Kidney epithelial cell (primary cell): ENCODE measurements at regions not wholly inside any gene's neighbourhood (a gene's known extent, or its start where the extent isn't known, plus 50 kb on each side); places are given as distances from the start of the nearest gene placed in this dataset.

Experiments
- DNase-seq: peaks from one replicate; pipeline ENCODE4 v3.0.0-alpha.2; 2010; ENCODE audit warnings: low read depth
- H3K27me3 ChIP-seq: 2 replicates; pipeline ENCODE4 v1.6.0; 2011; ENCODE audit warnings: low read length; ENCODE audit not compliant: control insufficient read depth, insufficient read depth
- H3K36me3 ChIP-seq: 2 replicates; pipeline ENCODE4 v1.5.1; 2011; ENCODE audit warnings: low read length; ENCODE audit not compliant: control insufficient read depth, insufficient read depth
- H3K4me3 ChIP-seq: 2 replicates; pipeline ENCODE4 v1.5.1; 2011; ENCODE audit warnings: low read depth, mild to moderate bottlenecking, control low read depth, low read length
- TF ChIP-seq, protein P1 (sequence below): IDR thresholded peaks from 2 replicates; pipeline ENCODE4 v1.5.1; 2011; ENCODE audit warnings: mild to moderate bottlenecking, moderate library complexity, low read length, control low read depth, inconsistent platforms; ENCODE audit not compliant: insufficient read depth, poor library complexity, severe bottlenecking

GRCh38 chr5:88558366-88558765, 289.7 kb upstream of the TMEM161B start:
- TF ChIP-seq, protein P1, sequence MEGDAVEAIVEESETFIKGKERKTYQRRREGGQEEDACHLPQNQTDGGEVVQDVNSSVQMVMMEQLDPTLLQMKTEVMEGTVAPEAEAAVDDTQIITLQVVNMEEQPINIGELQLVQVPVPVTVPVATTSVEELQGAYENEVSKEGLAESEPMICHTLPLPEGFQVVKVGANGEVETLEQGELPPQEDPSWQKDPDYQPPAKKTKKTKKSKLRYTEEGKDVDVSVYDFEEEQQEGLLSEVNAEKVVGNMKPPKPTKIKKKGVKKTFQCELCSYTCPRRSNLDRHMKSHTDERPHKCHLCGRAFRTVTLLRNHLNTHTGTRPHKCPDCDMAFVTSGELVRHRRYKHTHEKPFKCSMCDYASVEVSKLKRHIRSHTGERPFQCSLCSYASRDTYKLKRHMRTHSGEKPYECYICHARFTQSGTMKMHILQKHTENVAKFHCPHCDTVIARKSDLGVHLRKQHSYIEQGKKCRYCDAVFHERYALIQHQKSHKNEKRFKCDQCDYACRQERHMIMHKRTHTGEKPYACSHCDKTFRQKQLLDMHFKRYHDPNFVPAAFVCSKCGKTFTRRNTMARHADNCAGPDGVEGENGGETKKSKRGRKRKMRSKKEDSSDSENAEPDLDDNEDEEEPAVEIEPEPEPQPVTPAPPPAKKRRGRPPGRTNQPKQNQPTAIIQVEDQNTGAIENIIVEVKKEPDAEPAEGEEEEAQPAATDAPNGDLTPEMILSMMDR = no peak
- peaks cover 2% of the 10 kb centered on the region for H3K27me3 ChIP-seq
- DNase-seq = no peak
- H3K4me3 ChIP-seq = no peak overlapping the region
- H3K36me3 ChIP-seq = no peaks in the 10 kb centered on the region

DNA sequence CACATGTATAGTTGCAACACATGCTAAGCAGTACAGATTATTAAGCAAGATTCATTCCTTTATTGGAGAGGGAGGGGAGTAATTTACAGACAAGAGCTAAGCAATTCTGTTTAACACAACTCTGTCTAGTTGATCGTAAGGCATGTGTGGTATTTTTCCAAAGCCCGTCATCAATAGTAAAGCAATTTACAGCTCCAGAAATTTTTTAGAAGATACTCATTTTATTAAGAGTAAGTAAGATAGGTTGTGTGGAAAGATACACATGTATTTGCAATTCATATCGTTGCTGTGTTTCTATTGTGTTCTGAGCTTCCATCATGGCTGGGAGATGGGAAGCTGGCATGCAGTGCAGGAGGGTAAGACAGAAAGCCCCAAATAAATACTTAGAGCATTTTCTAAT, 289.2 kb upstream of the TMEM161B start:
- H3K4me3 ChIP-seq = no peak overlapping the region
- H3K36me3 ChIP-seq = no peaks in the 10 kb centered on the region
- TF ChIP-seq, protein P1 = no peak
- DNase-seq = no peak
- peaks cover 2% of the 10 kb centered on the region for H3K27me3 ChIP-seq

- Histone ChIP-seq H3K4me3 (no peak overlapping the region), H3K36me3 (no peaks in the 10 kb centered on the region), H3K27me3 (peaks cover 2% of the 10 kb centered on the region)
- no peak for DNase-seq
- TF ChIP-seq, protein P1 = no peak
Measured at GRCh38 chr5:88557131-88557530, 288.5 kb upstream of the TMEM161B start.

DNA sequence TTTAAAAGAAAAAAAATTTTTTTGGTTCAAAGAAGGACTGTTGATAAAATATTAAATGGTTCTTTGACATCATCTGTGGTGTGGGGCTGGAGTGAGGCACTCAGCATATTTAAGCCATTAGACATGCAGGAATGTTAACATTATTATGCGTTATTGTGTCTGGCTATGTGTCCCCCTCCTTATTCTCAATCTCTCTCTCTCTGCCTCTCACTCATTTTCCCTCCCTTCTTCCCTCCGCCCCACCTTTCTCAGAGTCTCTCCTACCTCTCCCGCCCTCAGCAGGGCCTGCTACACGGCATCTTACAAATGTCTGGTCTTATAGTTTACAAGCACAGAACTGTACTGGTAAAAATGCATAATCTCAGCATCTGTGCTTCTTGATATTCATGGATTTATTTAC, 287.8 kb upstream of the TMEM161B start:
- Histone ChIP-seq H3K27me3 (peaks cover 5% of the 10 kb centered on the region), H3K4me3 (no peak overlapping the region), H3K36me3 (no peaks in the 10 kb centered on the region)
- TF ChIP-seq, protein P1 = no peak
- DNase-seq = no peak

GRCh38 chr5:88555674-88556073, 287.0 kb upstream of the TMEM161B start:
- DNase-seq = no peak

DNA sequence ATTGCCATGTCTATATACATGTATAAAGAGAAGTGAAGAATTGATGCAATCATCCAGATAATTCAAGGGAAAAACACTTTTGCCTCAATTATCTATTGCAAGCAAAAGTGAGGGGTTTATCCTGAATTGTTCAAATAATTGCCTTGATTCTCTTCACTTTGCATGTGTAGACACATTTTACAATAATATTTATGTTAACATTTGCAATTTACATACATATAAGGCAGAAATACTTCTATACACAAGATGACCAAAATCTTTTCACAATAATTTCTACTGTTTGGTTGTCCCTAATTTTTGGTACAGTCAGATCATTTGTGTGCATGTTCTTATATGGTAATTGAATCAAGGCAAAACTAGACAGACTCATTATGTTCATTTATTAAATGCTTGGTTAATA, 285.3 kb upstream of the TMEM161B start:
- Histone ChIP-seq H3K4me3 (no peak overlapping the region), H3K36me3 (no peaks in the 10 kb centered on the region), H3K27me3 (peaks cover 5% of the 10 kb centered on the region)
- TF ChIP-seq, protein P1 = no peak
- DNase-seq = no peak

More at GRCh38 chr5:88555674-88556073, 287.0 kb upstream of the TMEM161B start:
- H3K36me3 ChIP-seq = no peaks in the 10 kb centered on the region
- TF ChIP-seq, protein P1 = no peak
- H3K27me3 ChIP-seq = peaks cover 5% of the 10 kb centered on the region
- no peak overlapping the region for H3K4me3 ChIP-seq
